DND-41 (cell line): ENCODE measurements at regions not wholly inside any gene's neighbourhood (a gene's known extent, or its start where the extent isn't known, plus 50 kb on each side); places are given as distances from the start of the nearest gene placed in this dataset.
"Not testable (repeated sequence)": the region's sequence is repeated elsewhere in the genome, so short reads cannot be mapped to it uniquely, and the experiment has no call there.

Experiments used
- ATAC-seq: fragments of 200-7000 bp; cut with Tn5 transposase; 3 replicates; pipeline ENCODE4 v1.9.1; 2021; ENCODE audit warnings: low read depth; ENCODE audit not compliant: insufficient read depth
- DNase-seq: peaks from one replicate; pipeline ENCODE4 v3.0.0-alpha.2; 2020
- H2AFZ ChIP-seq: 2 replicates; pipeline ENCODE4 v1.6.0; 2012; ENCODE audit warnings: low read depth, low read length
- H3K27ac ChIP-seq: 2 replicates; pipeline ENCODE4 v1.5.1; 2012; ENCODE audit warnings: low read length, inconsistent platforms
- H3K27me3 ChIP-seq: fragments of 200-600 bp; sonication (generic); 2 replicates; pipeline ENCODE4 v1.6.0; 2012; ENCODE audit warnings: low read length, mild to moderate bottlenecking, inconsistent platforms; ENCODE audit not compliant: insufficient read depth, poor library complexity
- H3K36me3 ChIP-seq: 2 replicates; pipeline ENCODE4 v1.5.1; 2012; ENCODE audit warnings: low read length, inconsistent platforms; ENCODE audit not compliant: insufficient read depth
- H3K4me1 ChIP-seq: 2 replicates; pipeline ENCODE4 v1.5.1; 2012; ENCODE audit warnings: mild to moderate bottlenecking, low read length; ENCODE audit not compliant: insufficient read depth
- H3K4me2 ChIP-seq: 2 replicates; pipeline ENCODE4 v1.6.0; 2012; ENCODE audit warnings: mild to moderate bottlenecking, moderate library complexity, low read length, inconsistent platforms; ENCODE audit not compliant: insufficient read depth
- H3K4me3 ChIP-seq, 2 experiments: fragments of 200-600 bp in 1 of 2; shearing (Covaris generic) in 1 of 2; 2 replicates each; pipeline ENCODE4 v1.5.1; 2012 to 2016; ENCODE audit warnings: inconsistent platforms in 2 of 2, low read length in 2 of 2, mild to moderate bottlenecking in 2 of 2, low read depth in 1 of 2, moderate library complexity in 1 of 2
- H3K79me2 ChIP-seq: 2 replicates; pipeline ENCODE4 v1.6.0; 2012; ENCODE audit warnings: low read length, inconsistent platforms; ENCODE audit not compliant: insufficient read depth
- H3K9ac ChIP-seq: 2 replicates; pipeline ENCODE4 v1.6.0; 2012; ENCODE audit warnings: low read depth, mild to moderate bottlenecking, inconsistent platforms, low read length, moderate library complexity
- H3K9me3 ChIP-seq: 2 replicates; pipeline ENCODE4 v1.5.1; 2012; ENCODE audit warnings: low read length, moderate library complexity, mild to moderate bottlenecking, inconsistent platforms; ENCODE audit not compliant: insufficient read depth, severe bottlenecking
- H4K20me1 ChIP-seq: 2 replicates; pipeline ENCODE4 v1.6.0; 2012; ENCODE audit warnings: low read length; ENCODE audit not compliant: insufficient read depth
- EZH2 ChIP-seq: IDR thresholded peaks from 3 replicates; pipeline ENCODE4 v1.6.1; 2012; ENCODE audit warnings: borderline replicate concordance, low read depth, mild to moderate bottlenecking, moderate library complexity, low read length, inconsistent platforms; ENCODE audit not compliant: severe bottlenecking
- TF ChIP-seq, protein P1 (sequence below): IDR thresholded peaks from 2 replicates; pipeline ENCODE4 v1.5.1; 2012; ENCODE audit warnings: borderline replicate concordance, low read length, moderate library complexity, mild to moderate bottlenecking; ENCODE audit not compliant: poor library complexity, severe bottlenecking; ENCODE audit errors: extremely low read depth

GRCh38 chr2:75292826-75293225 is 93.5 kb upstream of the TACR1 start:
- Histone ChIP-seq H3K4me2 (no peak overlapping the region), H4K20me1 (no peaks in the 10 kb centered on the region), H3K9me3 (no peaks in the 10 kb centered on the region), H3K27ac (no peak overlapping the region), H3K79me2 (no peaks in the 10 kb centered on the region), H3K9ac (no peak overlapping the region), H3K27me3 (no peaks in the 10 kb centered on the region), H3K36me3 (no peaks in the 10 kb centered on the region), H3K4me3 (no peak overlapping the region), H2AFZ (no peak overlapping the region), H3K4me1 (no peaks in the 10 kb centered on the region)
- no peak for TF ChIP-seq EZH2
- TF ChIP-seq, protein P1, sequence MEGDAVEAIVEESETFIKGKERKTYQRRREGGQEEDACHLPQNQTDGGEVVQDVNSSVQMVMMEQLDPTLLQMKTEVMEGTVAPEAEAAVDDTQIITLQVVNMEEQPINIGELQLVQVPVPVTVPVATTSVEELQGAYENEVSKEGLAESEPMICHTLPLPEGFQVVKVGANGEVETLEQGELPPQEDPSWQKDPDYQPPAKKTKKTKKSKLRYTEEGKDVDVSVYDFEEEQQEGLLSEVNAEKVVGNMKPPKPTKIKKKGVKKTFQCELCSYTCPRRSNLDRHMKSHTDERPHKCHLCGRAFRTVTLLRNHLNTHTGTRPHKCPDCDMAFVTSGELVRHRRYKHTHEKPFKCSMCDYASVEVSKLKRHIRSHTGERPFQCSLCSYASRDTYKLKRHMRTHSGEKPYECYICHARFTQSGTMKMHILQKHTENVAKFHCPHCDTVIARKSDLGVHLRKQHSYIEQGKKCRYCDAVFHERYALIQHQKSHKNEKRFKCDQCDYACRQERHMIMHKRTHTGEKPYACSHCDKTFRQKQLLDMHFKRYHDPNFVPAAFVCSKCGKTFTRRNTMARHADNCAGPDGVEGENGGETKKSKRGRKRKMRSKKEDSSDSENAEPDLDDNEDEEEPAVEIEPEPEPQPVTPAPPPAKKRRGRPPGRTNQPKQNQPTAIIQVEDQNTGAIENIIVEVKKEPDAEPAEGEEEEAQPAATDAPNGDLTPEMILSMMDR: no peak
- DNase-seq (no peak), ATAC-seq (no peak)

GRCh38 chr2:75290600-75291150 is 91.4 kb upstream of the TACR1 start:
- H4K20me1 ChIP-seq: no peaks in the 10 kb centered on the region

DNA sequence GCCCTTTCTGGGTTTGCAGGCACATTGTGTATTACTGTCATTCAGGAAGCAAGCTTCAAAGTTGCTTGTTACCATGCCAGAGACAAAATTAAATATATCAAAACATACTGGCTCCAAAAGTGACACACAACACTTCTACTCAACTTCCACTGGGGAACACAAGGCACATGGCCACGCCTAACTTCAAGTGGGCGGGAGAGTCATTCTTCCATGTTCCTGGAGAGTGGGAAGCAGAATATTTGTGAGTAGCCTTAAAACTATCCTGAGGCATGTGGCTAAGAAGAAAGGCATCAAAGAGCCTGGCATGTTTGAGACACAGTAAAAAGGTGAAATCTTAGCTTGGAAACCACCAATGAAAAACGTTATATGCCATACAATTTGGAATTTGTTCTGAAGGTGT is 90.5 kb upstream of the TACR1 start:
- no peaks in the 10 kb centered on the region for H3K79me2 ChIP-seq
- no peaks in the 10 kb centered on the region for H3K36me3 ChIP-seq
- H2AFZ ChIP-seq: no peak overlapping the region
- DNase-seq (no peak), ATAC-seq (no peak)
- no peak overlapping the region for H3K4me3 ChIP-seq
- H3K4me2 ChIP-seq: no peak overlapping the region
- no peak overlapping the region for H3K9ac ChIP-seq
- no peak overlapping the region for H3K27ac ChIP-seq
- no peaks in the 10 kb centered on the region for H3K4me1 ChIP-seq
- TF ChIP-seq, protein P1: no peak
- no peak for TF ChIP-seq EZH2
- H3K9me3 ChIP-seq: no peaks in the 10 kb centered on the region
- H3K27me3 ChIP-seq: no peaks in the 10 kb centered on the region
- H4K20me1 ChIP-seq: no peaks in the 10 kb centered on the region

More at GRCh38 chr2:75290600-75291150, 91.4 kb upstream of the TACR1 start:
- DNase-seq (no peak), ATAC-seq (no peak)
- no peaks in the 10 kb centered on the region for H3K79me2 ChIP-seq
- no peak overlapping the region for H3K9ac ChIP-seq
- H3K9me3 ChIP-seq: no peaks in the 10 kb centered on the region
- no peaks in the 10 kb centered on the region for H3K27me3 ChIP-seq
- H3K36me3 ChIP-seq: no peaks in the 10 kb centered on the region
- H3K4me1 ChIP-seq: no peaks in the 10 kb centered on the region
- no peak overlapping the region for H3K27ac ChIP-seq
- H3K4me3 ChIP-seq: no peak overlapping the region
- no peak for TF ChIP-seq EZH2
- TF ChIP-seq, protein P1: no peak
- H3K4me2 ChIP-seq: no peak overlapping the region
- H2AFZ ChIP-seq: no peak overlapping the region

DNA sequence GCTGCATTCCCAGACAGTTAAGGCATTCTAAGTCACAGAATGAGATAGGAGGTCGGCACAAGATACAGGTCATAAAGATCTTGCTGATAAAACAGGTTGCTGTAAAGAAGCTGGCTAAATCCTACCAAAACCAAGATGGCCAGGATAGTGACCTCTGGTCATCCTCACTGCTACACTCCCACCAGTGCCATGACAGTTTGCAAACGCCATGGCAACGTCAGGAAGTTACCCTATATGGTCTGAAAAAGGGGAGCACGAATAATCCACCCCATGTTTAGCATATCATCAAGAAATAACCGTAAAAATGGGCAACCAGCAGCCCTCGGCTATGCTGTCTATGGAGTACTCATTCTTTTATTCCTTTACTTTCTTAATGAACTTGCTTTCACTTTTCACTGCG is 89.9 kb upstream of the TACR1 start:
- not testable (repeated sequence) for H3K9me3 ChIP-seq, H3K36me3 ChIP-seq, H3K4me3 ChIP-seq

More for the DNA sequence above, 89.9 kb upstream of the TACR1 start:
- DNase-seq, H2AFZ ChIP-seq, H3K9ac ChIP-seq, H3K4me2 ChIP-seq, H3K79me2 ChIP-seq, H3K4me1 ChIP-seq, ATAC-seq, H4K20me1 ChIP-seq, H3K27me3 ChIP-seq, H3K27ac ChIP-seq: not testable (repeated sequence)
